Spinal cord (tissue), 9 donors: ENCODE measurements at regions not wholly inside any gene's neighbourhood (a gene's known extent, or its start where the extent isn't known, plus 50 kb on each side); places are given as distances from the start of the nearest gene placed in this dataset.
A peak's percentile ranks its signal among the peaks of the same experiment; 100 is the strongest.

Experiments used
- DNase-seq, 6 donors: peaks; one replicate each; pipeline versions ENCODE4 v3.0.0 to v3.0.0-alpha.2; 2013 to 2015; ENCODE audit warnings: low spot score in 6 of 6, low read depth in 4 of 6
- H3K27ac ChIP-seq: one replicate; pipeline ENCODE4 v1.5.1; 2013; ENCODE audit warnings: low read depth, low read length, control low read depth
- H3K27me3 ChIP-seq: one replicate; pipeline ENCODE4 v1.6.1; 2013; ENCODE audit warnings: low read length; ENCODE audit not compliant: control insufficient read depth, insufficient read depth
- H3K36me3 ChIP-seq: one replicate; pipeline ENCODE4 v1.6.1; 2013; ENCODE audit warnings: low read length; ENCODE audit not compliant: control insufficient read depth, insufficient read depth
- H3K4me1 ChIP-seq: one replicate; pipeline ENCODE4 v1.6.1; 2013; ENCODE audit warnings: low read length; ENCODE audit not compliant: control insufficient read depth, insufficient read depth
- H3K4me3 ChIP-seq: one replicate; pipeline ENCODE4 v1.5.1; 2013; ENCODE audit warnings: low read depth, low read length, control low read depth
- H3K9me3 ChIP-seq: one replicate; pipeline ENCODE4 v1.6.1; 2013; ENCODE audit warnings: low read length; ENCODE audit not compliant: control insufficient read depth, insufficient read depth
- WGBS: methylation state at CpG from one replicate; pipeline ENCODE4 v1.1.5; 2013; ENCODE audit warnings: missing lambda C conversion rate; ENCODE audit not compliant: insufficient coverage; 5-methylcytosine and 5-hydroxymethylcytosine counted together
- donor health status: healthy.

- peak in 1 of 6 donors; percentile 7 for DNase-seq
- WGBS: no CpG with 5 or more reads among the region's 1 CpG
- Histone ChIP-seq H3K27me3 (no peaks in the 10 kb centered on the region), H3K4me3 (no peak overlapping the region), H3K36me3 (no peaks in the 10 kb centered on the region), H3K4me1 (no peaks in the 10 kb centered on the region), H3K27ac (no peak overlapping the region), H3K9me3 (peaks cover 2% of the 10 kb centered on the region)
Measured at GRCh38 chr10:52662256-52662655, 110.3 kb downstream of the MBL2 start.

- DNase-seq: no peak
- peaks cover 2% of the 10 kb centered on the region for H3K9me3 ChIP-seq
- no peaks in the 10 kb centered on the region for H3K36me3 ChIP-seq
- H3K27ac ChIP-seq: no peak overlapping the region
- no peak overlapping the region for H3K4me3 ChIP-seq
- H3K27me3 ChIP-seq: no peaks in the 10 kb centered on the region
- WGBS: no CpG with 5 or more reads among the region's 3 CpGs
- H3K4me1 ChIP-seq: no peaks in the 10 kb centered on the region
Measured at GRCh38 chr10:52663161-52663560, 109.4 kb downstream of the MBL2 start.

GRCh38 chr10:52664629-52665028 lies 108.0 kb downstream of the MBL2 start:
- DNase-seq: no peak
- Histone ChIP-seq H3K27ac (no peak overlapping the region), H3K9me3 (peaks cover 2% of the 10 kb centered on the region), H3K4me1 (no peaks in the 10 kb centered on the region), H3K27me3 (no peaks in the 10 kb centered on the region), H3K4me3 (no peak overlapping the region), H3K36me3 (no peaks in the 10 kb centered on the region)
- no CpG with 5 or more reads among the region's 3 CpGs for WGBS

GRCh38 chr10:52665821-52666220 lies 106.8 kb downstream of the MBL2 start:
- Histone ChIP-seq H3K9me3 (no peaks in the 10 kb centered on the region), H3K27me3 (no peaks in the 10 kb centered on the region), H3K4me1 (no peaks in the 10 kb centered on the region), H3K36me3 (no peaks in the 10 kb centered on the region), H3K27ac (no peak overlapping the region), H3K4me3 (no peak overlapping the region)
- no peak for DNase-seq
- no CpG with 5 or more reads among the region's 1 CpG for WGBS

GRCh38 chr10:52666931-52667330 lies 105.7 kb downstream of the MBL2 start:
- Histone ChIP-seq H3K9me3 (no peaks in the 10 kb centered on the region), H3K36me3 (no peaks in the 10 kb centered on the region), H3K4me3 (no peak overlapping the region), H3K27me3 (no peaks in the 10 kb centered on the region), H3K4me1 (no peaks in the 10 kb centered on the region), H3K27ac (no peak overlapping the region)
- no peak for DNase-seq
- WGBS: no CpG with 5 or more reads among the region's 1 CpG

- no peak overlapping the region for H3K4me3 ChIP-seq
- no peaks in the 10 kb centered on the region for H3K27me3 ChIP-seq
- WGBS: no CpG with 5 or more reads among the region's 2 CpGs
- H3K9me3 ChIP-seq: no peaks in the 10 kb centered on the region
- no peak overlapping the region for H3K27ac ChIP-seq
- DNase-seq: peak in 2 of 6 donors; percentile 5 to 25
- H3K36me3 ChIP-seq: no peaks in the 10 kb centered on the region
- H3K4me1 ChIP-seq: no peaks in the 10 kb centered on the region
Measured at GRCh38 chr10:52668024-52668423, 104.6 kb downstream of the MBL2 start.

- WGBS: no CpG with 5 or more reads among the region's 1 CpG
- H3K9me3 ChIP-seq: no peaks in the 10 kb centered on the region
- no peak overlapping the region for H3K27ac ChIP-seq
- no peaks in the 10 kb centered on the region for H3K36me3 ChIP-seq
- no peaks in the 10 kb centered on the region for H3K4me1 ChIP-seq
- no peak overlapping the region for H3K4me3 ChIP-seq
- no peaks in the 10 kb centered on the region for H3K27me3 ChIP-seq
- no peak for DNase-seq
Measured at GRCh38 chr10:52672880-52673279, 99.7 kb downstream of the MBL2 start.

GRCh38 chr10:52673468-52673867 lies 99.1 kb downstream of the MBL2 start:
- no peak for DNase-seq
- Histone ChIP-seq H3K27ac (no peak overlapping the region), H3K36me3 (no peaks in the 10 kb centered on the region), H3K27me3 (no peaks in the 10 kb centered on the region), H3K4me1 (no peaks in the 10 kb centered on the region), H3K9me3 (no peaks in the 10 kb centered on the region), H3K4me3 (no peak overlapping the region)
- 100% methylated on average over 1 of the region's 2 CpGs for WGBS

- Histone ChIP-seq H3K27ac (no peak overlapping the region), H3K4me3 (no peak overlapping the region), H3K36me3 (no peaks in the 10 kb centered on the region), H3K9me3 (no peaks in the 10 kb centered on the region), H3K27me3 (no peaks in the 10 kb centered on the region), H3K4me1 (no peaks in the 10 kb centered on the region)
- DNase-seq: no peak
Measured at GRCh38 chr10:52674474-52674873, 98.1 kb downstream of the MBL2 start.

- no peaks in the 10 kb centered on the region for H3K27me3 ChIP-seq
- WGBS: no CpG with 5 or more reads among the region's 1 CpG
- no peak for DNase-seq
- H3K27ac ChIP-seq: no peak overlapping the region
- no peaks in the 10 kb centered on the region for H3K36me3 ChIP-seq
- no peak overlapping the region for H3K4me3 ChIP-seq
- H3K4me1 ChIP-seq: no peaks in the 10 kb centered on the region
- H3K9me3 ChIP-seq: no peaks in the 10 kb centered on the region
Measured at GRCh38 chr10:52677086-52677485, 95.5 kb downstream of the MBL2 start.
